GM18517 (cell line): ENCODE measurements at regions not wholly inside any gene's neighbourhood (a gene's known extent, or its start where the extent isn't known, plus 50 kb on each side); places are given as distances from the start of the nearest gene placed in this dataset.
"Not testable (repeated sequence)": the region's sequence is repeated elsewhere in the genome, so short reads cannot be mapped to it uniquely, and the experiment has no call there.

Source experiments
- ATAC-seq: cut with Tn5 transposase; IDR thresholded peaks from one replicate; pipeline ENCODE4 v1.9.1; 2021; ENCODE audit warnings: mild to moderate bottlenecking, moderate library complexity; ENCODE audit not compliant: unreplicated experiment

DNA sequence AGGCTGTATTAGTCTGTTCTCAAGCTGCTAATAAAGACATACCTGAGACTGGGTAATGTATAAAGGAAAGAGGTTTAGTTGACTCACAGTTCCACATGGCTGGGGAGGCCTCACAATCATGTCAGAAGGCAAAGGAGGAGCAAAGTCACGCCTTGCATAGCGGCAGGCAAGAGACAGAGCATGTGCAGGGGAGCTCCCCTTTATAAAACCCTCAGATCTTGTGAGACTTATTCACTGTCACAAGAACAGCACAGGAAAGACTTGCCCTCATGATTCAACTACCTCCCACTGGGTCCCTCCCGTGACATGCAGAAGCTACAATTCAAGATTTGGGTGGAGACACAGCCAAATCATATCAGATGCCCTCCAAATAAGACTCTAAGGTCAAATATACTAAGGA lies 139.4 kb upstream of the TOP1 start:
- not testable (repeated sequence) for ATAC-seq

DNA sequence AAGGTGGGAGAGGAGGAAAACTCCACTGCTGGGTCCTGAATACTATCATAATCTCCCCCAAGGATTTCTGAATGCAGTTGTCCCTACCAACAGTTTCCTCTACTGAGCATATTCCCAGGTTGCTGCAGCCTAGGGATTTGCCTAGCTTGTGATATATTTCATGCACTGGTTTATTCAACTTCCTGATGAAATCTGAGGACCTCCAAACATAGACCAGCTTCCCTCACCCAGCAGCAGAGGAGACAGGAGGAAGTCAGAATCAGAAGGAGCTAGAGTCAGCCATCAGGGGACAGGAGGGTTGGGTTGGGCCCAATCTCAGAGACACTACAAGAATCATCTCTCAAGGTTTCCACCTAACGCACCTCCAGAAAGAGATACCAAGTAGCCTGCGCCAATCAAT lies 138.4 kb upstream of the TOP1 start:
- no peak for ATAC-seq

DNA sequence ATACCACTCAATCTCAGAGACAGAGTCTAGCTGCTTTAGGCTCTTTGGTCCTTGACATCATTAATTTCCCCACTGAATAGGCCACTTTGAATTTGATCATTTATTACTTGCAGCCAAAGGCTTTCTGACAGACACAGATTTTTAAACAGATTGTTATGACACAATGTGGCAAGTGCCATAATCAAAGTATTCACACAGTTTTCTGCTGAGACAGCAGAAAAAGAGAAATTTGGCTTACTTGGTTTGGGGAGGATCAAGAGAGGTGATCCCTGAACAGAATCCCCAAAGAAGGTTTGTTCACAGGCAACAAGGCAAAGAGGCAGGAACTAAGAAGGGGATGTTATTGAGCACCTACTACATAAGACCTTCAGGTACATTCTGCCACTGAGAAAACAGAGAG lies 138.0 kb upstream of the TOP1 start:
- no peak for ATAC-seq

DNA sequence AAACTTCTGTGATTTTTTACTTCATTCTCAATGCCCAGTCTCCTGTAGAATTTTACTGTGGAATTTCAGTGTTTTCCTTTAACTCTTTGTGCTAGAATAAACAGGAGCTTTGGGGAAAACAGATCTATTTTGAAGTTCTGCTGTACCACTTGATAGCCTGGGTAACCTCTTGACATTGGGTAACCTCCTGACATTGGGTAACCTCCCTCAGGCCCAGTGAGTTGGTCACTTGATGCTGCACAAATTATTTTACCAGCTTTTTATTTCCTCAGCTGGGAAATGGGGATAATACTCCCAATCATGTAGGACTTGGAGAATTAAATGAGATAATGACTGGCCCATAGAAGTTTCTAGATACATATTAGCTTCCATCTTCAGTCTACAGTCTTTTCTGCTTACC lies 137.3 kb upstream of the TOP1 start:
- ATAC-seq, result no peak

DNA sequence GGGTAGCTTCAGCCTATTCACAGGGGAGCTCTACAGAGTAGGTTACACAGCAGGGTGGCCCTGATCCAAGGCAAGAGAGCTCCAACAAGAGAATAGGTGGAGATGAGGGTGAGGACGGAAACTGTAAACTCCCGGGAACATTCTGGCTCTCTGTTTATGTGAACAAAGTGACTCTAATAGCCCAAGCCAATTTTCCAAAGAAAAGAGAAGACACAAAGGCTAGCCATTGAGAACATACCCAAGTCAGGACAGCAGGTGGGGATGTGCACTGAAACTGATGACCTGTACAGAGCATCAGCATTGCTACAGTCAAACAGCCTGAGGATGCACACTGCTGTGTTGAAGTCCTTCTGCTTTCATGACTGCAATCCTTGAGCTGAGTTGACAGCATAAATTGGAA lies 136.0 kb upstream of the TOP1 start:
- no peak for ATAC-seq

DNA sequence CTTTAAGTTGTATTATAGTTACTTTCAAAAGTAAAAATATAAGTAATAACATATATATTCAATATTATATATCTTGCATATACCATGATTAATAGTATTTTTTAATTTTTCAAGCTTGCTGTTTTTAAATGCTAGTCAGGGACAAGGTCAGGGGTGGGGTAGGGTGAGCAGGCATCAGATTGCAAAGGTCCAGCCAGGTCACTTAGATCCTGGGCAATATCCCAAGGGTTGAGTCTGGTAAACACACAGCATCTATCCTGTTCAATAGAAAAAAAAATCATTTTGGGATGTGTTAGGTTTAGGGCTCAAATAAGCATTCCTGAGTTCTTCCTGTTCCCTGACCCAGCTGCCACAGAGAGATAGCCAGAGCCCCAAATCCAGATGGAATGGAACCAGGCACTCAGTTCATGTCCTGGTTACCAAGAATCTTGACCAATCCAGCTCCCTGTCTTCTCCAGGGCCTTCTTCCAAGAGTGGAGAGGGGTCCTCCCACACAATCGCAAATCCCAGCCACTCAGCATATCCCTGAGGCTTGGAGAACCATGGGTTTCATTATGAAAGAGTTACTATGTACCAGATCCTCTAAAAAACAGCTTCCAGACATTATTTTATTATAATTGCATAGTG lies 134.9 kb upstream of the TOP1 start:
- ATAC-seq, result no peak

DNA sequence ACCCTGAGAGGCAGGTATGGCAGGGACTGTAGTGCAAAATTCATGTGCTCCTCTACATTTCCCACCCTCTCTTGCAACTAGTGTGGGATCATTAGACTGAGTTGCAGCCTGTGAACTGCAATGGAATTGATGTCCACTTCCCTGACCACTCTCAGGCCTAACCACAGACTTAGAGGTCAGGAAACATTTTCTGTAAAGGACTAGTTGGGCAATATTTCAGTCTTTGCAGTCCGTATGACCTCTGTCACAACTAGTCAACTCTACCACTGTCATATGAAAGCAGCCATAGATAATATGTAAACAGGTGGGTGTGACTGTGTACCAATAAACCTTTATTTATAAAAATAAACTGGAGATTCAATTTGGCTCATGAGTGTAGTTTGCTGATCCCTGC lies 134.4 kb upstream of the TOP1 start:
- ATAC-seq, result no peak

DNA sequence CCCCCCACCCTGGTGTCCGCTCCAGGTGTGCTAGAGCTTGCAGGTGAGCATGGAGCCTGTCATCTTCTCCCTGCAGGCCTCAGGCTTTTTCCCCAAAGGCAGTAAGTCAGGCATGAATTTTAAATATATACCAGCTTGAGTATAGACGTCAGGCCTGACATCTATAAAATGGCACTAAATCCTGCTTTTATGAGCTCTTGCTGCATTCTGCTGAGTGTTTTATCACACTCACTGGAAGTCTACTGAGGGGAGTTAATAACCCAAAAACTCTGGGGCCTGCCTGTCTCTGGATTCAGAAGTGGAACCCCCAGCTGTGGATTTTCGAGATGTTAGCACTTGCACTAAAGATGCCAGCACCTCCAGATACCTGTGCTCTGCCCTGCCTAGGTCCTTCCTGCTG lies 133.4 kb upstream of the TOP1 start:
- no peak for ATAC-seq

DNA sequence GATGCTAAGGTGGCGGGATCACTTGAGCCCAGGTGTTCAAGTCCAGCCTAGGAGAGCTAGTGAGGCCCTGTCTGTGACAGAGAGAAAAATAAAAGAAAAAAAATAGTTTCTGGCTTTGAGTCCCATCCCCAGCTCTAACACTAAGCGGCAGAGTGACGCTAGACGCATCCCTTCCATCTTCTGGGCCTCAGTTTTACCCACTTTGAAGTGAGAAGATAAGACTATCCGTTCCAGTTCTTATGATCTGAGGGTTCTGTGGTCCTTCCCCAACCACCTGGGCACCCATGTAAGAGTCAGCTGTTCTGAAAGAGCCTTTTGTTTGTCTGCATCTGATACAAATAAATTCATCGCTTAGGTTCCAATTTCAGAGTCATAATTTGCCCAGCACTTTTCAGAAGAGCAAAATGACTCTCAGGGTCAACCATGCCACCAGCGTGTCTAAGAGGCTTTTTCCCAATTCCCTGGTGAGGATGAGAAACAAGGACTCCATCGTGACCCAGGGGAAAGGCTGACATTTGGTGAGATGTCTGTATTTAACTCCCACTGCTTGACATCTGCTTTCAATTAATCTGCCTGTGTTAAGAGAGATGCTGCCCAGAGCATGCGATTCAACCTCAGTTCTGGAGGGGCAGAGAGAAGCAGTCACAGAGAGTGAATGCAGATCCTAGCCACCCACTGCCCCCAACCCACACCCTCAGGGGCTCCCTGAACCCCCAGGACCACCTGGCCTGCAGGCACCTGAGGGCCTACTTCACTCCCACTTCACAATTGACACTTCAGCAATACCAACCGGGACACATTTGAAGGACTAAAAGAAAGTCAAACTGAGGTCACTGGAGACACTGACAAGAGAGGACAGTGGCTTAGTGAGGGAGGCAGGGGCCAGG lies 131.6 kb upstream of the TOP1 start:
- ATAC-seq, result no peak

DNA sequence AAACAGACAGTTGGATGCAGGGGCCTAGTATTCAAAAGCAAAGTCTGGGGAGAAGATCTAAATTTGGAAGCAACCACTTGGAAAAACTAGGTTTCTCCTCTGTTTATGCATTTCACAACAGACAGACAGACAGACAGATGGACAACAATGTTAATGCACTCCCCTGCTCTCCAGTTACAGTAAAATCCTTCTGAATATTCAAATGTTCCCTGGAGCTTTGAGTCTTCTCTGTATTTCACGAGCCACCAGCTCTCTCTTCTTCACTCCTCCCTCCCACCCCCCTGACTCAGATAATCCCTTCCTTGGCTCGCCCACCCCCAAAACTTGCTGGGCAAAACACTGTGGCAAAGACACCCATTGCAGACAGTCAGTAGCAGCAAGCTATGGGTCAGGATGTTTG lies 129.3 kb upstream of the TOP1 start:
- ATAC-seq, result no peak

DNA sequence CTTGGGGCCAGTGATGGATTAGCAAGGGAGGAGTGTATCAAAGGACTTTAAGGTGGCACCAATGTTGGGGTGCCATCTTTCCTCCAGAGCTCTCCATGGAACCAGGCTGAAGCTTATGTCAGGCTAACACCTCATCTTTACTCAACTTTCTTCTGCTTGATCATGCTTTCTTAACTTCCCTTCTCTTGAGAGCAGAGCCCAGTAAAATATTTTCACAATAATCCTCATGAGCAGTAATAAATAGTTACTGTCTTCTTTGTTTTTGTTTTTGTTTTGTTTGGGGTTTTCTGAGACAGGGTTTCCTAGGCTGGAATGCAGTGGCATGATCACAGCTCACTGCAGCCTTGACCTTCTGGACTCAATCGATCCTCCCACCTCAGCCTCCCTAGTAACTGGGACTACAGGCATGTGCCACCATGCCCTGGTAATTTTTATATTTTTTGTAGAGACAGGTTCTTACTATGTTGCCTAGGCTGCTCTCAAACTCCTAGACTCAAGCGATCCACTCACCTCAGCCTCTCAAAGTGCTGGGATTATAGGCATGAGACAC lies 127.9 kb upstream of the TOP1 start:
- no peak for ATAC-seq

DNA sequence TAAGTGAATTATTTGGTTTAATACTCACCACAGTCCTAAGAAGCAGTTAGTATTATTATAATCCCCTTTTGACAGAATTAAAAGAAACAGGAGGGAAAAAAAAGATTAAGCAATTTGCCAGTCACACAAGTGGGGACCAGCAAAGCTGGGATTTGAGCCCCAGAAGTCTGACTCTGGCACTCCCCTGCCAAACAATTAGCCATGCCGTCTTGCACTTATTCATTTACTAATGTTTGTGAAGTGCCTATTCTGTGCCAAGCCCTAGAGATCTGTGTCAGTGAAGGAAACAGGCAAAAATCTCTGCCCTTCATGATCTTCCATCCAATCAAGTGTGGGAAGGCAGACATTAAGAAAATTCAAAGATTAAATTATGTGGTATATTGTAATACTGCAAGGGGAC lies 126.0 kb upstream of the TOP1 start:
- no peak for ATAC-seq

DNA sequence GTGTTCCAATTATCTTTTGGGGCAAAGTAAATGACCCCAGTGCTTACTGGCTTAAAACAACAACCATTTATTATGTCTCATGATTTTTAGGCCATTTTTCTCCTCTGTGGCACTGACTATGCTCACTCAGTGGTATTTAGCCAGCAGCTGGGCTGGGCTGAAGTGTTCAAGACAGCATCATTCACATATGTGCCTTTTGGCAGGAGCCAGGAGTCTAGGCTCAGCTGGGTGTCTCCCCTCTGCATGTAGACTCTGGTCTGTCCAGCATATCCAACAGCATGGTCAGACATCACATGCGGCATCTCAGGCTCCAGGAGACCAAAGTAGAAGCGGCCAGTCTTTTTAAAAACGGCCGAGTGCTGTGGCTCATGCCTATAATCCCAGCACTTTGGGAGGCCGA lies 120.3 kb upstream of the TOP1 start:
- ATAC-seq, result no peak

DNA sequence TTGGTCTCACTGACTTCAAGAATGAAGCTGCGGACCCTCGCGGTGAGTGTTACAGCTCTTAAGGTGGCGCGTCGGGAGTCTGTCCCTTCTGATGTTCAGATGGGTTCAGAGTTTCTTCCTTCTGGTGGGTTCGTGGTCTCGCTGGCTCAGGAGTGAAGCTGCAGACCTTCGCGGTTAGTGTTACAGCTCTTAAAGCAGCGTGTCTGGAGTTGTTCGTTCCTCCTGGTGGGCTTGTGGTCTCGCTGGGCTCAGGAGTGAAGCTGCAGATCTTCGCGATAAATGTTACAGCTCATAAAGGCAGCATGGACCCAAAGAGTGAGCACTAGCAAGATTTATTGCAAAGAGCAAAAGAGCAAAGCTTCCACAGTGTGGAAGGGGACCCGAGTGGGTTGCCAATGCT lies 119.1 kb upstream of the TOP1 start:
- ATAC-seq, result not testable (repeated sequence)

DNA sequence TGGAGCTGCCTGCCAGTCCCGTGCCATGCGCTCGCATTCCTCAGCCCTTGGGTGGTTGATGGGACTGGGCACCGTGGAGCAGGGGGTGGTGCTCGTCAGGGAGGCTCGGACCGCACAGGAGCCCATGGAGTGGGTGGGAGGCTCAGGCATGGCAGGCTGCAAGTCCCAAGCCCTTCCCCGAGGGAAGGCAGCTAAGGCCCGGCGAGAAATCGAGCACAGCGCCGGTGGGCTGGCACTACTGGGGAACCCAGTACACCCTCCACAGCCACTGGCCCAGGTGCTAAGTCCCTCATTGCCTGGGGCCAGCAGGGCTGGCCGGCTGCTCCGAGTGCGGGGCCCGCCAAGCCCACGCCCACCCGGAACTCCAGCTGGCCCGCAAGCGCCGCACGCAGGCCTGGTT lies 118.2 kb upstream of the TOP1 start:
- not testable (repeated sequence) for ATAC-seq

DNA sequence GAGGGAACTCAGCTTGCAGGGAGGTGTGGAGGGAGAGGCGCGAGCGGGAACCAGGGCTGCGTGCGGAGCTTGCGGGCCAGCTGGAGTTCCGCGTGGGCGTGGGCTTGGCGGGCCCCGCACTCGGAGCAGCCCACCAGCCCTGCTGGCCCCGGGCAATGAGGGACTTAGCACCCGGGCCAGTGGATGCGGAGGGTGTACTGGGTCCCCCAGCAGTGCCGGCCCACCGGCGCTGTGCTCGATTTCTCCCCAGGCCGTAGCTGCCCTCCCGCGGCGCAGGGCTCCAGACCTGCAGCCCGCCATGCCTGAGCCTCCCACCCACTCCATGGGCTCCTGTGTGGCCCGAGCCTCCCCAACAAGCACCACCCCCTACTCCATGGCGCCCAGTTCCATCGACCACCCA lies 117.5 kb upstream of the TOP1 start:
- not testable (repeated sequence) for ATAC-seq

DNA sequence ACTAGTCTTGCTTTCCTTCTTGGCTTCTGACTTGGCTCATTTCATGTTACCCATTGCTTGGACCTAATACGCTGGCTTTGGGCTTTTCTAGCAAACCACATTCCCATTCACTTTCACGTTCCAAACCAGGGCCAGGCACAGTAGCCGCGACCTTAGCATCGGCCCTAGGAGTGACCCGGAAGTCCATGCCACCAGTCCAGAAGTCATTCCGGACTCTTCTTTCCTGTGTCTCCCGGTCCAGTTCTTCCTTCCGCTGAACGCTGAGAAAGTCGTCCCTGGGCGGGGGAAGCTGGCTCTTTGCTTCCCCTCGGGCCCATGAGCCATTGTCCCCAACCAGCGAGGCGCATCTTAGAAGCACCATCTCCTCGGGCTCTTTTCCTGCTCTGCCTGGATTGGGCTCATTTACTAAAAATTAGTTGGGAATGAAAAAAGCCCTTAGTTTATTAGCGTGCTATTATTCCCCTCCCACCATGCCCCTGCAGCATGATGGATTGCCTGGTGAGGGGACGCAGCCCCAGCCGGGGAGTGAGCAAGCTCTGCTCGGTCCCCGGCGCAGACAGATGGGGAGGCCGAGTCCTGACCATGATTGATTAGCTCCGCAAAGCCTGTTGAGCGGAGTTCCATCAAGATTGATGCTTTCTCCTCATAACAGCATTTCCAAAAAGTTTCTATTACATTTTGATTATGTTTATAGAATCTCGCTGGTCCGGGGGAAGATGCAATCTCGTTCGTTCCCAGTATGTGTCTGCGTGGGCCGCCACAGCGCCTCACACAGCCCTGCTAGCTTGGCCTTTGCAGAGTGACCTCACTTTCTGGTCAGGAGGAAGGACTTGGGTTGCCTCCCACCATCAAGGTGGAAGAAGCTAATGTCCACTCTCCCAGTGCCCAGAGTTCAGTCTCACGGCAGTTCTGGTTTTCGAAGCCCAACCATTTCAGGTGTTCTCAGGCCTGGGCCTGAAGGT lies 115.1 kb upstream of the TOP1 start:
- ATAC-seq, result no peak

DNA sequence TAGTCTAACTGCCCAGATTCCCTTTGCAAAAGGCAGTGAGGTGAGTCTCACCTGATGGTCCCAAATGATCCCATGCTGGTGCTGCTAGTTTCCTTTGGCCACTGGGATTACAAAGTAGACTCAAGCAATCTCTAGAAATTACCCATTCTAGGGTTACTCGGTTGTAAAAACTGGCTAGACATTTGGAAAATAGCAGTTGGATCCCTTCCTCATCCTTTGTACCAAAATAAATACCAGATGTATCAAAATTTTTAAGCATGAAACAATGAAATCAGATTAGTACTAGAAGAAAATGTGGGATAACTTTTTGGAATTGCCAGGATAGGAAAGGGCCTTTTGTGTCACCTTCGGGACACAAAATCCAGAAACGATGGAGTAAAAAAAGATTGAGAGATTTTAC lies 112.9 kb upstream of the TOP1 start:
- ATAC-seq, result no peak

DNA sequence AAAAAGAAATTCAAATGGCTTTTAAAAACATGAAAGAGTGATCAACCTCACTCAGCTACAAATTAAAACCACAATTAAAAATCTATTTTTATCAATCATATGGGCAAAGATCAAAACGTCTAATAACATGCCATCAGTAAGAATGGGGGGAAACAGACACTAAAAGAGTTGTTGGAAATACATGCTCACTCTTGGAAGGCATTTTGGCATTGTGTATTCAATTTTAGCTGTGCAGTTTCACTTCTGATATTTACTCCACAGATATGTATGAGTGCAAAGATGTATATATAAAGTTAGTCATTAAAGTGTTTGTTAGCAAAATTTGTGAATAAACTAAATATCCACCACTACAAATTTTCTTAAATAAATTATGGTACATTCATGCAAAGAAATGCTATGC lies 112.3 kb upstream of the TOP1 start:
- ATAC-seq, result no peak

DNA sequence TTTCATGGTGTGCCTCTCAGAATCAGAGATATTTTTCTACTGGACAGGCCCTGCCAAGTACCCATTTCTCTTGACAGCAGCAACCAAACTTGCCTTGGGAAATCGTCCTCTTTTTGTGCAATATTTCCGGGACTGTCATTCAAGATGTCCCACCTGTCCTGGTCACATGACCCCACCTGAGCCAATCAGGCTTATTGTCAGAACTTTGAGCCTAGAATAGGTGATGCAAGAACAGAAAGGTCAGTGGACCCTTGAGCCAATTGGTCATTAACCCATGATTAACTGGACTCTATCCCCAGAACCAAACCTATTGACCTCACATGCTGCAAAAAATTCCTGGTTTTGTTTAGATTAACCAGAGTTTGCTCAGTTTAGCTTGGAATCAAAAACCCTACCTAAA lies 108.3 kb upstream of the TOP1 start:
- ATAC-seq, result no peak

DNA sequence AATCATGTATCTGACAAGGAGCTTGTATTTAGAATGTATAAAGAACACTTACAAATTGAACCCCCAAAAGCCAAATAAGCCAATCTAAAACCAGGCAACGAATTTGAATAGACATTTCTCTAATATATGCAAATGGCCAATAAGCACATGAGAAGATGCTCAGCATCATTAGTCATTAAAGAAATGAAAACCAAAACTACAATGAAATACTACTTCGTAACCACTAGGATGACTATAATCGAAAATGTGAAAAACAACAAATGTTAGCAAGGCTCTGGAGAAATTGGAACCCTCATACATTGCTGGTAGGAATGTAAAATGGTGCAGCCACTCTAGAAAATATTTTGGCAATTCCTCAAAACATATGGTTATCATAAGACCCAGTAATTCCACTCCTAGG lies 105.8 kb upstream of the TOP1 start:
- ATAC-seq, result no peak
